ENCODE measurements at regions not wholly inside any gene's neighbourhood (a gene's known extent, or its start where the extent isn't known, plus 50 kb on each side); places are given as distances from the start of the nearest gene placed in this dataset.

DNA sequence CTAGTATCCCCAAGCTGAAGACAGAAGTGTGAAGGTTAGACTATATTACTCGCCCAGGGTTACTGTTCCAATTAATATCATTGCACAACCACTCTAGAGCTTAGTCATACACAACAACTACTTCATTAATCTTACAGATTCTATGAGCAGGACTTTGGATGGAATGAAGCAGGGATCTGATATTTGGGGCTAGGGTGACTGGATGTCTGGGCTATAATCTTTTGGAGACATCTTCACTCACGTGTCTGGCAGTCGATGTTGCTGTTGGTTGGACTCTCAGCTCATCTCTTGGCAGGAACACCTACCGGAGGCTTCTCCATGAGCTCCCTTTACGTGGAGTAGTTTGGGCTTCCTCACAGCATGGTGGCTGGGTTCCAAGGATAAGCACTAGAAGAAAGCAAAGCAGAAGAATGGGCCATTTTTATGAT lies 519.2 kb upstream of the B3GALT2 start:
- no peak for TF ChIP-seq GATA3 (IDR thresholded peaks at IDR 0.05; ENCODE audit: low read depth, low read length)
- TF ChIP-seq GATA2 (IDR thresholded peaks at IDR 0.05; ENCODE audit: low read depth, low read length) = no peak

DNA sequence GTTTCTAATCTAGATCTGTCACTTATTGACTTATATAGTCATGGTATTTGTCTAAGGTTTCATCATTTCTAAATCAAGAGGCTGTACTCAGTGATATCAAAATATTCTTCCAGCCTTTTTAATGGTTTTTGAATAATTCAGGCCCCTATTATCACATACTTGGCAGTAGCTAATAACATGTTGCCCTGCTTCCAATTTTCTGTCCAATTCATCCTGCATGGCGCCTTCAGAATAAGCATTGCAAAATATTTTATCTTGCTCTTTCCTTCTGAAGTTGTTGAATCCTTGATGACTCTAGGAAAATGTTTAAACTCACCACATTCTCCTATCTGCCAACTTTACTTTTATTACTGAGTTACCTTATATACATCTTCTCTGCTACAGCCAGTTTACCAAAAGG lies 517.2 kb upstream of the B3GALT2 start:
- TF ChIP-seq GATA3 (IDR thresholded peaks at IDR 0.05; ENCODE audit: low read depth, low read length) = no peak

DNA sequence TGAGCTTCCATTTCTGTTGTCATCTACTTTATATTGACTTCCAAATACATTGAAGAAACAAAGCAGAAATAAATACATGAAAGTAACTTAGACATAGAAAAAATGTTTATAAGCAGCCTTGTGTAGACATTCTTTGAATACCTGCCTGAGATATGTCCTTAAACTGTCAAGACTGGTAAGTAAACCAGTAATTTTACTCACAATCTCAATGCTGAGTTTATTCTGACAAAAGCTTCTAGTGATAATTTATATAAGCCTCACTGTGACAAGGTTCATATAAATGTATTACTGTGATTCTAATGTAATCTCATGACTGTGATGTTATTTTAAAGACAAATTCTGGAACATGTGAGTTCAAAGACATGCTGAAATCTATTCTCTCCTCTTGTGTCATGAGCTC lies 516.7 kb upstream of the B3GALT2 start:
- TF ChIP-seq GATA3 (IDR thresholded peaks at IDR 0.05; ENCODE audit: low read depth, low read length) (no peak), GATA2 (IDR thresholded peaks at IDR 0.05; ENCODE audit: low read depth, low read length) (no peak)

DNA sequence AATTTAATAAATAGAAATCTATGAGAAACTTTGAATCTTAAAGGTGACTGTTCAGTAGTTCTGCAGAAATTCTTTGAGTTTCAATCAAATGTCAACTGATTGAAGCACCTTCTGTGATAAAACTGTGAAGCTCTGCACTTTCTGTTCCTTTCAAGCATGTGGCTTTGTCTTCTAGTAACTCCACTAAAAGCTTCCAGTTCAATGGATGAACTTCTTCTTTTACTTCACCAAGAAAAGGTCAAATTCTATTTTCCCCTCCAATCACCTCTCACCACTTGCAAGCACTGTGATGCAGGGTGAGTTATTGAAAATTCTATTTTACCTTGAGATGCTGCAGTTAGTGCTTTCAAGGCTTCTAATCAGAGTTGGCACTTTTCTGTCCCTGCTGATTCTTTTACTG lies 515.3 kb upstream of the B3GALT2 start:
- no peak for TF ChIP-seq GATA2 (IDR thresholded peaks at IDR 0.05; ENCODE audit: low read depth, low read length)

DNA sequence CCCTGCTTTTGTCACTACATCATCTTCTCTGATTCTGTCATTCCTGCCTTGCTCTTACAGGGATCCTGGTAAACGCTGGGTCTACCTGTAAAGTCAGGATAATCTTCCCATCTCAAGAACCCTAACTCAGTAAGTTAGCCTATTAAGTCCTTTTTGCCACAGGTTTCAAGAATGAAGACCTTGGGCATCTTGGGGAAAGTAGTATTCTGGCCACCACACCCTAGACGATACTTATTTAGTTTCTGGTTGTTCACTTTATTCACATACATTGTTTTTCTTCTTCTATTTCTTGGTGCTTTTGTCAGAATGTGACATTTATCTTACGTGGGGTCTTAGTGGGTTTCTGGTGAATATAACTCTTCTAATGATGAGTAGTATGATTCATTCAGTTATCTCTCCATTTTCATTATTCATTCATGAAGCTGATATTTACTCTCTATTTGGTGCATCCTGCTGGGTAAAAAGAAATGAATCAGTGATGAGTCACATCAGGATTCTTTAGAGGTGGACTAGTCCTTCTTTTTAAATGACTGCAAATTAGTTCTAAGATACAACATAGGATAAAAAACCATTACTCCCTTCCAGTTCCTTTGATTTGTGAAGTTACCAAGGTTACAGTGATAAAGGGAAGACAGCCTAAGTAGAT lies 514.4 kb upstream of the B3GALT2 start:
- TF ChIP-seq GATA2 (IDR thresholded peaks at IDR 0.05; ENCODE audit: low read depth, low read length) (no peak), GATA3 (IDR thresholded peaks at IDR 0.05; ENCODE audit: low read depth, low read length) (no peak)

DNA sequence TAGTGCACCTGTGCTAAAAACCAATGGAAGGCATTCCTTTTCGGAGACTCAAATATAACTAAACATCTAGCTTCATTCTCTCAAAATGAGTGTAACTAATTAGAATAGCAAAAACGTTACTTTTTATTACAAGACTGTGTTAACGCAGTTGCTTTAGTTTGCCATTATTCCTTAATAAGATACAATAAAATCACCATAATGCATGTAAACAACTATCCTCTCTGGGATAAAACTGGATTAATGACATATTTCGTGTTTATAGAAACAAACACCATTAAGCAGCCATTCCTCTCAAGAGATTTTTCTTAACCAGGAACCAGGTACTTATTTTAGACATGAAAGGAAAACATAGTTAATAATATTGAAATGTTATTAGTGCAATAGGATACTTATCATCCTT lies 512.8 kb upstream of the B3GALT2 start:
- TF ChIP-seq GATA2 (IDR thresholded peaks at IDR 0.05; ENCODE audit: low read depth, low read length) (no peak), GATA3 (IDR thresholded peaks at IDR 0.05; ENCODE audit: low read depth, low read length) (no peak)

DNA sequence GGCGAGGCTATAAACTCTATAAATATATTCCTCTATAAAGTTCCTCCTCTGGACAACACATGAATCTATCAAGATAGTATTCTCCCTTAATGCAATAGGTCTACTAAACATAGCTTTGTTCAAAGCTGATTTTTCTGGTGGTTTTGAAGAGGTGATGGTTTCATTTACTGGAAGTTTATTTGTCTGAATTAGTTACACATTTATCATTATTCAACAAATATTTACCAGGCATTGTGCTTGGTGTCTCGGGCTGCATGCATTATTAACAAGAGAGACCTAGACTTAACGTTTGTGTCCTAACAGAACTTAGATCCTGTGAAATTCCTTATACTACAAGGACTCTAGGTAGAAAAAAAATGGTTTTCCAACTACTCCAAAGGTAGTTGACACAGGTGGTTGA lies 511.4 kb upstream of the B3GALT2 start:
- TF ChIP-seq GATA3 (IDR thresholded peaks at IDR 0.05; ENCODE audit: low read depth, low read length) = no peak
- TF ChIP-seq GATA2 (IDR thresholded peaks at IDR 0.05; ENCODE audit: low read depth, low read length) = no peak

DNA sequence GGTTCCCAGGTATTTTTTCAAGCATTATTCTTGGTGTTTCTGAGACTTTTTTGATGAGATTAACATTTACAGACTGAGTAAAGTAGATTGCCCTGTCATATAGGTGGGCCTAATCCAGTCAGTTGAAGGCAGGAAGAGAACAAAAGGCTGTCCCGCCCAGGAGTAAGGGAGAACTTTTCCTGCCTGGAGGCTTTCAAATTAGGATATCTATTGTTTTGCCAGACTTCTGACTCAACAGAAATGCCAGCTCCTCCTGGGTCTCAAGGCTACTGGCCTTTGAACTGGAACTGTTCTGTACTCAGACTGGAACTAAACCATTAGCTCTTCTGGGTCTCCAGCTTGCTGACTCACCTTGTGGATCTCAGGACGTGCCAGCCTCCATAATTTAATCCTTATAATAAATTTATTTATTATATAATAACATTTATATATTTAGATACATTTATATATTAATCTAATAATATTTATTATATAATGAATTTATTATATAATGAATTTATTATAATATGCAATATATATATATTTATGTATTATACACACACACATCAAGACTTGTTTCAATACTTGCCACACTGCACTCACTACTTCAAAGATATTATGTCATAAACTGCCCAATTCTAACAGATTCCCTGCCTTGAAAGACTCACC lies 510.8 kb upstream of the B3GALT2 start:
- no peak for TF ChIP-seq GATA2 (IDR thresholded peaks at IDR 0.05; ENCODE audit: low read depth, low read length)
- no peak for TF ChIP-seq GATA3 (IDR thresholded peaks at IDR 0.05; ENCODE audit: low read depth, low read length)

DNA sequence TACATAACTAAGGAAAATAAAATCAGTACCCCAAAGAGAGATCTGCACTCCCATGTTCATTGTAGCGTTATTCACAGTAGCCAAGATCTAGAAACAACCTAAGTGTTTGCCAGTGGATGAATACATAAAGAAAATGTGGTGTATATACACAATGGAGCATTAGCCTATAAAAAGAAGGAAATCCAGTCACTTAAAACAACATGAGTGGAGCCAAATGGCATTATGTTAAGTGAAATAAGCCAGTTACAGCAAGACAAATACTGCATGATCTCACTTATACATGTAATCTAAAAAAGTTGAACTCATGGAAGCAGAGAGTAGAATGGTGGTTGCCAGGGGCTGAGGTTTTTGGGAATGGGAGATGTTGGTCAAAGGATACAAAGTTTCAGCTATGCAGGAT lies 508.3 kb upstream of the B3GALT2 start:
- TF ChIP-seq GATA2 (IDR thresholded peaks at IDR 0.05; ENCODE audit: low read depth, low read length) (no peak), GATA3 (IDR thresholded peaks at IDR 0.05; ENCODE audit: low read depth, low read length) (no peak)

DNA sequence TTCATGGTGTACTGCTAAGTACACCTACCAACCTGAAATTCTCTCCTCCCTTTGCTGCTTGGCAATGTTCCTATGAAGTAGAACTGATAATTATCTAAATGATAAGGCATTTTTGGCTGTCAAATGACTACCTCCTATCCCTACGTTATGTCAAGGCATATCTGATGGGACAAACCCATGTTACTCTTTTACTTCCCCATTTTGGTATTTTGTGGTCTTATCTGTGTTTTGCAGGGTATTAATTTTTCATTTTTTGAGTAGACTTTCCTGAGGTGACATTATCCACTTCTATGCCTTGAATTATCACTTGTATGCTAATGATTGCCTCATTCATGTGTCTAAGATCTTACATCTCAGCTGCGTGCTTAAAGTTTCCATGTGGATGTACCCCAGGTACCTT lies 499.6 kb upstream of the B3GALT2 start:
- no peak for TF ChIP-seq GATA3 (IDR thresholded peaks at IDR 0.05; ENCODE audit: low read depth, low read length)
- no peak for TF ChIP-seq GATA2 (IDR thresholded peaks at IDR 0.05; ENCODE audit: low read depth, low read length)

DNA sequence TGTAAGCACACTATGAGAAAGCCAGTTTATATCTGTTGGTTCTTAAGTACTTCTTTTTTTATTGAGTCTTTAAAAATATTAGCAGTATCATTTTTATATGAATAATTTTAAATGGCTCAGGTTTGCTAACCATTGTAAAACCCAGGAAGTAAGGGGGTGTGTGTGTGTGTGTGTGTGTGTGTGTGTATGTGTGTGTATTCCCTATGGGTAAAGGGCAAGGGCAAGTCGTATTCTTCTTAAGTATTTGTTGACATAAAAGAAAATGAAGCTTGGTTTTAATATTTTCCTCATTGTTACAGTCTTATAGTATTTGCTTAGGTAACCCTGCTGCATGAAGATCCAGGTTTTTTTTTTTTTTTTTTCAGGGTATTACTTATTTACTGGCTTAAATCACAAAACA lies 495.0 kb upstream of the B3GALT2 start:
- no peak for TF ChIP-seq GATA2 (IDR thresholded peaks at IDR 0.05; ENCODE audit: low read depth, low read length)
- no peak for TF ChIP-seq GATA3 (IDR thresholded peaks at IDR 0.05; ENCODE audit: low read depth, low read length)

DNA sequence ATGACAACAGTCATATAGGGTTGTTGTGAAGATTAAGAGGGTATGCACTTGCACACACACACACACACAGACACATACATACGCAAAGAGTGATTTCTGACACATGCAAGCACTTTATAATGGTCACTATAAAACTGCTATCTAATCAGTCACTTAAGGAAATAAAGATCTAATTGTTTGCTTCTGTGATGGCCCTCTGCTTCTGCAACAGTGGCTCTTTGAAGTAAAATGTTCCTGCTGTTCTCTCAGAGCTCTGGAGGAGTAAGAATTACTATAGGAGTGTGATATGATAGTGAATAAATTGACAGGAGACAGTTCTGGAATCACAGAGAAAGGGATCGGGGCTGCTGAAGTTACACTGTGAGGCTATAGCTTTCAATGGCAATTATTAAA lies 494.5 kb upstream of the B3GALT2 start:
- TF ChIP-seq GATA2 (IDR thresholded peaks at IDR 0.05; ENCODE audit: low read depth, low read length) = no peak
- no peak for TF ChIP-seq GATA3 (IDR thresholded peaks at IDR 0.05; ENCODE audit: low read depth, low read length)

DNA sequence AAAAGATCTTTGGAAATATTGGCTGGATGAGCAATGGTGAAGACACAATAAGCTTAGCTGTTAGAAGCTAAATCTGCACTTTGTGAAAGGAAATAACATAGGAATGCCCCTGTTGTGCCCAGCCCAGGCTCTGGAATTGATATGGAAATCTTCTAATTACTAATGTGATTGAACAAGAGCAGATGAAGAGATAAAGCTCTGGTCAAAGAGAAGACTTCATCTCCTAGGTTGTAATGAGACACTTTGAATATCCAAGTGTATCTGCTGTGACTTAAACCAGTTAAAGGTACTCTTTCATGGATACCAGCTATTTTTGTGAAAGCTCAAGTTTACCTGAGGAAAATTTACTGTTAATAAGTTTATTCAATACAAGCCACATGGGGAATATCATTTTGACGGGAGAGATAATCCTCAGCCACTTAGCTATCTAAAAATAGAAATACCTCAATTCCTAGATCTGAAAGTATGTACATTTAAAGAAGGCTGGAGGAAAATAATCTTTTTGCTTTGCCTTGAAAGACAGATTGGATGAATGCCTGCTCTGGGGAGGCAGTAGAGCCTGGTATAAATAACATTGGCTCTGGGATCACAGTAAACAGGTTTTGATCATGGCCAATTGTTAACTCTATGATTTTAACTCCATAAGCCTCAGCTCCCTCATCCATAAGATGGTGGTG lies 494.0 kb upstream of the B3GALT2 start:
- no peak for TF ChIP-seq GATA3 (IDR thresholded peaks at IDR 0.05; ENCODE audit: low read depth, low read length)
- no peak for TF ChIP-seq GATA2 (IDR thresholded peaks at IDR 0.05; ENCODE audit: low read depth, low read length)

DNA sequence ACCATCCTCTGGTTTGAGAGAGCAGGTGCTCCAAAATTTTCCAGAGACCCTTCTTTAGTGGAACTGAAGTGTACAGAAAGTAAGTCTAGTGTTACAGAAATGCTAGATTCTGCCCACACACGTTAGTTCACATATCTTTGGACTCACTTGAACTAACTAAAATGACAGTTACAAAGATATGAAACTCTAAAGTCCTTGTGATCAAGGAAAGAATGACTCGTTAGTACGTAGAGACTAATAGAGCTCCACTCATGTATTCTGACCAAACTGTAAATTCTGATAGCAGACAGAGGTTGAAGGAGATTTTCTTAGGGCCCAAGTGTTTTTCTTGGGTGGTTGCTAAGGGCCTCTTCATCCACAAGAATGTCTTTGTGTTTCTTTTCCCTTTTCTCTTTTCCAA lies 491.5 kb upstream of the B3GALT2 start:
- no peak for TF ChIP-seq GATA2 (IDR thresholded peaks at IDR 0.05; ENCODE audit: low read depth, low read length)
- TF ChIP-seq GATA3 (IDR thresholded peaks at IDR 0.05; ENCODE audit: low read depth, low read length) = no peak

DNA sequence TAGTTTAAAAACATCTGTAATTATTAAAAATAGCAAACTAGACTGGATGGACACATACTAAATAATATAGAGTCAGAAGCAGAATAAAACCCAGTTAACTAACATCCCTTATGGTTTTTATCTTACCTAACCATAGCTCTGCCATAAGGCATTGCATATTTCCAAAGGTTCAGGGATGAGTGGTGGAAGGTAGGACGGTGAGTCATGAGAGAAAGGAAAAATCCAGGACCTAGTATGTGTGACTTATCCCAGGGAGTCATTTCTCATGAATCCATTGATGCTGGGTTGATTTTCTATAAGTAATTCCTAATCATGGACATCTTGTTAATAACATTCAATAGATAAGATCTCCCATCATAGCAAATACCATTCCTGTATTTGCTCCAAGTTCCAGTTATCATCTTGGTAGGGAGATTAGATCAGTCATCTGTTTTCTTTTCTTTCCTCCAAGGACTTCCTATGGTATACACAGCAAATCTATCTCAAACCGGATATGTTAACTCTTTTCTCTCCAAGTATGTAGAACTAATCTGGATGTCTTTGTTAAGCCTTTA lies 490.7 kb upstream of the B3GALT2 start:
- TF ChIP-seq GATA2 (IDR thresholded peaks at IDR 0.05; ENCODE audit: low read depth, low read length) (no peak), GATA3 (IDR thresholded peaks at IDR 0.05; ENCODE audit: low read depth, low read length) (no peak)
